WTC11 (cell line): ENCODE measurements at regions not wholly inside any gene's neighbourhood (a gene's known extent, or its start where the extent isn't known, plus 50 kb on each side); places are given as distances from the start of the nearest gene placed in this dataset.

Source experiments
- ATAC-seq: fragments of 200-7000 bp; cut with Tn5 transposase; 2 replicates; pipeline ENCODE4 v1.10.0; 2021; ENCODE audit warnings: mild to moderate bottlenecking, moderate library complexity
- CTCF ChIA-PET: fragments of 300-600 bp; sonication (Branson Sonifier 250); formaldehyde crosslinking; loops from one replicate; lab custom pipeline; 2021; ENCODE audit warnings: antibody characterized with exemption; lab: Charles Lee
- POLR2A ChIA-PET: fragments of 350-600 bp; sonication (Branson Sonifier 250); formaldehyde crosslinking; loops from one replicate; lab custom pipeline; 2021; ENCODE audit warnings: antibody characterized with exemption; lab: Charles Lee
- DNase-seq: peaks from one replicate; pipeline ENCODE4 v3.0.0; 2021; ENCODE audit warnings: low spot score
- H3K27ac Mint-ChIP-seq: 2 replicates; pipeline ENCODE4 v1.8.0; 2021; ENCODE audit warnings: mixed read lengths
- H3K27me3 Mint-ChIP-seq: 2 replicates; pipeline ENCODE4 v1.8.0; 2021; ENCODE audit warnings: low read depth, mild to moderate bottlenecking, moderate library complexity, mixed read lengths
- H3K36me3 Mint-ChIP-seq: 2 replicates; pipeline ENCODE4 v1.8.0; 2021; ENCODE audit warnings: mixed read lengths
- H3K4me1 Mint-ChIP-seq: 2 replicates; pipeline ENCODE4 v1.8.0; 2022; ENCODE audit warnings: mixed read lengths
- H3K4me3 Mint-ChIP-seq: 2 replicates; pipeline ENCODE4 v1.8.0; 2021; ENCODE audit warnings: mild to moderate bottlenecking, moderate library complexity, mixed read lengths
- H3K9me3 Mint-ChIP-seq: 2 replicates; pipeline ENCODE4 v1.8.0; 2021; ENCODE audit warnings: mixed read lengths
- EMX1 ChIP-seq: fragments of 250-450 bp; sonication (Bioruptor Pico); IDR thresholded peaks from 2 replicates; pipeline ENCODE4 v1.8.0; 2021; ENCODE audit warnings: mild to moderate bottlenecking
- FOXJ3 ChIP-seq: sonication (generic); formaldehyde crosslinking; IDR thresholded peaks from 2 replicates; pipeline ENCODE4 v1.9.0; 2021; ENCODE audit warnings: missing genetic modification reagents, mild to moderate bottlenecking, borderline replicate concordance
- GABPB1 ChIP-seq: sonication (generic); formaldehyde crosslinking; IDR thresholded peaks from 2 replicates; pipeline ENCODE4 v1.8.1; 2023; ENCODE audit warnings: mild to moderate bottlenecking, missing genetic modification reagents
- IRF2 ChIP-seq: sonication (generic); formaldehyde crosslinking; IDR thresholded peaks from 2 replicates; pipeline ENCODE4 v1.8.0; 2022; ENCODE audit warnings: low read depth, missing genetic modification reagents, borderline replicate concordance
- MXD4 ChIP-seq: fragments of 250-450 bp; sonication (Bioruptor Pico); IDR thresholded peaks from 2 replicates; pipeline ENCODE4 v1.8.0; 2021; ENCODE audit warnings: mild to moderate bottlenecking, moderate library complexity, borderline replicate concordance
- SP1 ChIP-seq: sonication (generic); formaldehyde crosslinking; conservative IDR thresholded peaks from 2 replicates; pipeline ENCODE4 v1.8.1; 2022; ENCODE audit warnings: missing genetic modification reagents
- TEAD1 ChIP-seq: sonication (generic); formaldehyde crosslinking; IDR thresholded peaks from 2 replicates; pipeline ENCODE4 v1.8.0; 2022; ENCODE audit warnings: mild to moderate bottlenecking, missing genetic modification reagents
- ZNF219 ChIP-seq: sonication (generic); formaldehyde crosslinking; IDR thresholded peaks from 2 replicates; pipeline ENCODE4 v1.8.0; 2023; ENCODE audit warnings: missing genetic modification reagents, mild to moderate bottlenecking, borderline replicate concordance
- ZNF317 ChIP-seq: sonication (generic); formaldehyde crosslinking; IDR thresholded peaks from 2 replicates; pipeline ENCODE4 v1.8.1; 2023; ENCODE audit warnings: low read depth, mild to moderate bottlenecking, moderate library complexity, missing genetic modification reagents, borderline replicate concordance
- ZNF416 ChIP-seq: fragments of 250-450 bp; sonication (Bioruptor Pico); IDR thresholded peaks from 2 replicates; pipeline ENCODE4 v1.9.0; 2021; ENCODE audit warnings: mild to moderate bottlenecking, inconsistent platforms
- TF ChIP-seq, protein P1 (sequence below): sonication (generic); formaldehyde crosslinking; IDR thresholded peaks from 2 replicates; pipeline ENCODE4 v1.8.0; 2022; ENCODE audit warnings: mild to moderate bottlenecking, missing genetic modification reagents
- TF ChIP-seq, protein P2 (sequence below): fragments of 250-450 bp; sonication (Bioruptor Pico); IDR thresholded peaks from 2 replicates; pipeline ENCODE4 v1.9.0; 2021; ENCODE audit warnings: mild to moderate bottlenecking
- TF ChIP-seq, protein P3 (sequence below): fragments of 250-450 bp; sonication (Bioruptor Pico); IDR thresholded peaks from 2 replicates; pipeline ENCODE4 v1.9.0; 2021; ENCODE audit warnings: mild to moderate bottlenecking, borderline replicate concordance
- TF ChIP-seq, protein P4 (sequence below): sonication (generic); formaldehyde crosslinking; IDR thresholded peaks from 2 replicates; pipeline ENCODE4 v1.8.0; 2022; ENCODE audit warnings: missing genetic modification reagents
- TF ChIP-seq, protein P5 (sequence below): sonication (generic); formaldehyde crosslinking; IDR thresholded peaks from 2 replicates; pipeline ENCODE4 v1.8.1; 2023; ENCODE audit warnings: mild to moderate bottlenecking, missing genetic modification reagents

DNA sequence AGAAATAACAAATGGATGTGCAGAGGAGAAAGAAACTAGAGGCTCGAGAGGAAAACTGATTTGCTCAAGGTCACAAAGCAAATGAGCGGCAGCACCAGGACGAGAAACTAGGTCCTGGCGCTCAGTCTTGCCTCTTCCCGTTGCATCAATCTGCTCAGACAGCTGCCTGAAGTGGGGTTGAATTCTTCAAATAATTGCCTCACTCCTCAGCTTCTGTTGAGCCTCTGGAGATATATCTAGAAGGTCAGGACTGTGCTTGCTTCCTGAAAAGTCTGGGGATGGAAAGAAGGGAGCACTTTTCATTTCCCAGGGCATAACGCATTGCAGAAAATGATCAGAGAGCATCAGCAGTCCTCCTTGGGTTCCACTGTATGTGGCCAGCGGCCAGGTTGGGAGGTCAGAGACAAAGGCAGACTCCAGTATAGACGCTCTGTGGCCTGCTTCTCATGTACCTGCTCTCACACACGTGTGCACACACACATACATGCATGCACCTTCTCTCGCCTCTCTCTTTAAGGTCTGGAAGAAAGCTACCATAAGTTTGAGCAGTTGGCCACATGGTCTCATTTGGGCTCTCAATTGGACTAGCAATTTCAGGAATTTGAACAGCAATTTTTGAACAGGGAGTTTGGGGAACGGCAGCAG, 83.7 kb upstream of the DUSP5 start:
- H3K27ac Mint-ChIP-seq, result no peak overlapping the region
- DNase-seq, result no peak
- H3K27me3 Mint-ChIP-seq, result no peaks in the 10 kb centered on the region
- H3K36me3 Mint-ChIP-seq, result no peaks in the 10 kb centered on the region
- H3K4me3 Mint-ChIP-seq, result no peak overlapping the region
- no peak for TF ChIP-seq EMX1 (CRISPR knock-in tag)
- TF ChIP-seq GABPB1 (CRISPR knock-in tag), result no peak
- TF ChIP-seq ZNF317 (CRISPR knock-in tag), result no peak
- TF ChIP-seq, protein P1, sequence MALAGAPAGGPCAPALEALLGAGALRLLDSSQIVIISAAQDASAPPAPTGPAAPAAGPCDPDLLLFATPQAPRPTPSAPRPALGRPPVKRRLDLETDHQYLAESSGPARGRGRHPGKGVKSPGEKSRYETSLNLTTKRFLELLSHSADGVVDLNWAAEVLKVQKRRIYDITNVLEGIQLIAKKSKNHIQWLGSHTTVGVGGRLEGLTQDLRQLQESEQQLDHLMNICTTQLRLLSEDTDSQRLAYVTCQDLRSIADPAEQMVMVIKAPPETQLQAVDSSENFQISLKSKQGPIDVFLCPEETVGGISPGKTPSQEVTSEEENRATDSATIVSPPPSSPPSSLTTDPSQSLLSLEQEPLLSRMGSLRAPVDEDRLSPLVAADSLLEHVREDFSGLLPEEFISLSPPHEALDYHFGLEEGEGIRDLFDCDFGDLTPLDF (CRISPR knock-in tag), result no peak
- no peak for TF ChIP-seq TEAD1 (CRISPR knock-in tag)
- no peak for TF ChIP-seq SP1 (CRISPR knock-in tag)
- no peak for TF ChIP-seq IRF2 (CRISPR knock-in tag)
- TF ChIP-seq, protein P2, sequence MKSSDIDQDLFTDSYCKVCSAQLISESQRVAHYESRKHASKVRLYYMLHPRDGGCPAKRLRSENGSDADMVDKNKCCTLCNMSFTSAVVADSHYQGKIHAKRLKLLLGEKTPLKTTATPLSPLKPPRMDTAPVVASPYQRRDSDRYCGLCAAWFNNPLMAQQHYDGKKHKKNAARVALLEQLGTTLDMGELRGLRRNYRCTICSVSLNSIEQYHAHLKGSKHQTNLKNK, result no peak
- no peak for TF ChIP-seq MXD4 (CRISPR knock-in tag)
- no peak for TF ChIP-seq ZNF416
- no peak for TF ChIP-seq FOXJ3 (CRISPR knock-in tag)
- TF ChIP-seq, all 79 proteins: peak for 0
- POLR2A ChIA-PET, result no interaction called here
- no peak for ATAC-seq
- CTCF ChIA-PET, result no interaction called here
- peaks cover 7% of the 10 kb centered on the region for H3K4me1 Mint-ChIP-seq
- no peaks in the 10 kb centered on the region for H3K9me3 Mint-ChIP-seq

DNA sequence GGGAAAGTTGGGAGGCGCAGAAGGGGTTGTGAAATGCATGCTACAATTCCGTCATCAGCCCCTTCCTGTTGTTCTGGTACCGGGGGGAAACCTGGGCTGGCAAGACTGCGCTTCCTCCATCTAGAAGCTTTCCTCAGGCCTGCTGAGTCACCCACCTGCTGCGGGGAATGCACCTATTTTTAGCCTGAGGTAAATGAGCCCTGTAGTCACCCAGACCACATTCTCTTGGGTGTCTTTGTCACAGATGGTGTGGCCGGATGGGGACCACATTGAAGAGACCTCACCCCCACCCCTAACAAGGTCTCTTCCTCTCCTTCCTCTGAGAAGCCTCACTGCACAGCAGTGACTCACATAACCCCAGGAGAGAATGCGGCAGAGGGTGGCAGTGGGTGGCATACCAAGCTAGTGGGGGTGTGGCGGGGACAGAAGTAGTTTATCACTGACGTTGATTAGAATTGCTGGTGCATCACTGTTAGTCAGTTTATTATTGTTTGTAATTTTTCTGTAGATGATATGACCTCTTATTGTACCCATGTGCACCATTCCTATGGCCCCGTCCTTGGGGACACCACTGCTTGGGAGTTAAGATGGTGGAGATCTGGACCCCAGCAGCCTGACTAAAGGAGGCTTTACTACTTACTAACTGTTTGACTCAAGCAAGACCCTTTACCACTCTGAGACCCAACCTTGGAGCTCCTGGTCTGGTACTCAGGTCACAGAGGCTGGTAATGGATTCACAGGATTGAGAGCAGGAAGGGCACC, 83.0 kb upstream of the DUSP5 start:
- no peak for ATAC-seq
- ChIA-PET CTCF (no interaction called here), POLR2A (no interaction called here)
- Mint-ChIP-seq H3K4me1 (peaks cover 6% of the 10 kb centered on the region), H3K4me3 (no peak overlapping the region), H3K9me3 (no peaks in the 10 kb centered on the region), H3K36me3 (no peaks in the 10 kb centered on the region), H3K27ac (no peak overlapping the region), H3K27me3 (no peaks in the 10 kb centered on the region)
- no peak for DNase-seq
- TF ChIP-seq, protein P3, sequence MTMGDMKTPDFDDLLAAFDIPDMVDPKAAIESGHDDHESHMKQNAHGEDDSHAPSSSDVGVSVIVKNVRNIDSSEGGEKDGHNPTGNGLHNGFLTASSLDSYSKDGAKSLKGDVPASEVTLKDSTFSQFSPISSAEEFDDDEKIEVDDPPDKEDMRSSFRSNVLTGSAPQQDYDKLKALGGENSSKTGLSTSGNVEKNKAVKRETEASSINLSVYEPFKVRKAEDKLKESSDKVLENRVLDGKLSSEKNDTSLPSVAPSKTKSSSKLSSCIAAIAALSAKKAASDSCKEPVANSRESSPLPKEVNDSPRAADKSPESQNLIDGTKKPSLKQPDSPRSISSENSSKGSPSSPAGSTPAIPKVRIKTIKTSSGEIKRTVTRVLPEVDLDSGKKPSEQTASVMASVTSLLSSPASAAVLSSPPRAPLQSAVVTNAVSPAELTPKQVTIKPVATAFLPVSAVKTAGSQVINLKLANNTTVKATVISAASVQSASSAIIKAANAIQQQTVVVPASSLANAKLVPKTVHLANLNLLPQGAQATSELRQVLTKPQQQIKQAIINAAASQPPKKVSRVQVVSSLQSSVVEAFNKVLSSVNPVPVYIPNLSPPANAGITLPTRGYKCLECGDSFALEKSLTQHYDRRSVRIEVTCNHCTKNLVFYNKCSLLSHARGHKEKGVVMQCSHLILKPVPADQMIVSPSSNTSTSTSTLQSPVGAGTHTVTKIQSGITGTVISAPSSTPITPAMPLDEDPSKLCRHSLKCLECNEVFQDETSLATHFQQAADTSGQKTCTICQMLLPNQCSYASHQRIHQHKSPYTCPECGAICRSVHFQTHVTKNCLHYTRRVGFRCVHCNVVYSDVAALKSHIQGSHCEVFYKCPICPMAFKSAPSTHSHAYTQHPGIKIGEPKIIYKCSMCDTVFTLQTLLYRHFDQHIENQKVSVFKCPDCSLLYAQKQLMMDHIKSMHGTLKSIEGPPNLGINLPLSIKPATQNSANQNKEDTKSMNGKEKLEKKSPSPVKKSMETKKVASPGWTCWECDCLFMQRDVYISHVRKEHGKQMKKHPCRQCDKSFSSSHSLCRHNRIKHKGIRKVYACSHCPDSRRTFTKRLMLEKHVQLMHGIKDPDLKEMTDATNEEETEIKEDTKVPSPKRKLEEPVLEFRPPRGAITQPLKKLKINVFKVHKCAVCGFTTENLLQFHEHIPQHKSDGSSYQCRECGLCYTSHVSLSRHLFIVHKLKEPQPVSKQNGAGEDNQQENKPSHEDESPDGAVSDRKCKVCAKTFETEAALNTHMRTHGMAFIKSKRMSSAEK (CRISPR knock-in tag), result no peak
- TF ChIP-seq, protein P4, sequence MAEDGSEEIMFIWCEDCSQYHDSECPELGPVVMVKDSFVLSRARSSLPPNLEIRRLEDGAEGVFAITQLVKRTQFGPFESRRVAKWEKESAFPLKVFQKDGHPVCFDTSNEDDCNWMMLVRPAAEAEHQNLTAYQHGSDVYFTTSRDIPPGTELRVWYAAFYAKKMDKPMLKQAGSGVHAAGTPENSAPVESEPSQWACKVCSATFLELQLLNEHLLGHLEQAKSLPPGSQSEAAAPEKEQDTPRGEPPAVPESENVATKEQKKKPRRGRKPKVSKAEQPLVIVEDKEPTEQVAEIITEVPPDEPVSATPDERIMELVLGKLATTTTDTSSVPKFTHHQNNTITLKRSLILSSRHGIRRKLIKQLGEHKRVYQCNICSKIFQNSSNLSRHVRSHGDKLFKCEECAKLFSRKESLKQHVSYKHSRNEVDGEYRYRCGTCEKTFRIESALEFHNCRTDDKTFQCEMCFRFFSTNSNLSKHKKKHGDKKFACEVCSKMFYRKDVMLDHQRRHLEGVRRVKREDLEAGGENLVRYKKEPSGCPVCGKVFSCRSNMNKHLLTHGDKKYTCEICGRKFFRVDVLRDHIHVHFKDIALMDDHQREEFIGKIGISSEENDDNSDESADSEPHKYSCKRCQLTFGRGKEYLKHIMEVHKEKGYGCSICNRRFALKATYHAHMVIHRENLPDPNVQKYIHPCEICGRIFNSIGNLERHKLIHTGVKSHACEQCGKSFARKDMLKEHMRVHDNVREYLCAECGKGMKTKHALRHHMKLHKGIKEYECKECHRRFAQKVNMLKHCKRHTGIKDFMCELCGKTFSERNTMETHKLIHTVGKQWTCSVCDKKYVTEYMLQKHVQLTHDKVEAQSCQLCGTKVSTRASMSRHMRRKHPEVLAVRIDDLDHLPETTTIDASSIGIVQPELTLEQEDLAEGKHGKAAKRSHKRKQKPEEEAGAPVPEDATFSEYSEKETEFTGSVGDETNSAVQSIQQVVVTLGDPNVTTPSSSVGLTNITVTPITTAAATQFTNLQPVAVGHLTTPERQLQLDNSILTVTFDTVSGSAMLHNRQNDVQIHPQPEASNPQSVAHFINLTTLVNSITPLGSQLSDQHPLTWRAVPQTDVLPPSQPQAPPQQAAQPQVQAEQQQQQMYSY (CRISPR knock-in tag), result no peak
- TF ChIP-seq, protein P5, sequence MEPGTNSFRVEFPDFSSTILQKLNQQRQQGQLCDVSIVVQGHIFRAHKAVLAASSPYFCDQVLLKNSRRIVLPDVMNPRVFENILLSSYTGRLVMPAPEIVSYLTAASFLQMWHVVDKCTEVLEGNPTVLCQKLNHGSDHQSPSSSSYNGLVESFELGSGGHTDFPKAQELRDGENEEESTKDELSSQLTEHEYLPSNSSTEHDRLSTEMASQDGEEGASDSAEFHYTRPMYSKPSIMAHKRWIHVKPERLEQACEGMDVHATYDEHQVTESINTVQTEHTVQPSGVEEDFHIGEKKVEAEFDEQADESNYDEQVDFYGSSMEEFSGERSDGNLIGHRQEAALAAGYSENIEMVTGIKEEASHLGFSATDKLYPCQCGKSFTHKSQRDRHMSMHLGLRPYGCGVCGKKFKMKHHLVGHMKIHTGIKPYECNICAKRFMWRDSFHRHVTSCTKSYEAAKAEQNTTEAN (CRISPR knock-in tag), result no peak
- no peak for TF ChIP-seq ZNF219 (CRISPR knock-in tag)
